Fibroblast of lung (primary cell): ENCODE measurements at regions not wholly inside any gene's neighbourhood (a gene's known extent, or its start where the extent isn't known, plus 50 kb on each side); places are given as distances from the start of the nearest gene placed in this dataset.

Experiments used
- EZH2 ChIP-seq: IDR thresholded peaks from 2 replicates; pipeline ENCODE4 v1.5.1; 2012; ENCODE audit warnings: low read length, control low read depth, mild to moderate bottlenecking; ENCODE audit errors: missing control alignments
- TF ChIP-seq, protein P1 (sequence below), 2 donors: IDR thresholded peaks in 1 of 2; conservative IDR thresholded peaks in 1 of 2; 1 replicate in 1 of 2; 2 replicates in 1 of 2; pipeline ENCODE4 v1.5.1; 2011 to 2012; ENCODE audit warnings: low read length in 2 of 2, control low read depth in 1 of 2, inconsistent platforms in 1 of 2, low read depth in 1 of 2, mild to moderate bottlenecking in 1 of 2

GRCh38 chr1:119225831-119226230 lies 85.4 kb upstream of the WARS2 start:
- TF ChIP-seq EZH2 = no peak
- TF ChIP-seq, protein P1, sequence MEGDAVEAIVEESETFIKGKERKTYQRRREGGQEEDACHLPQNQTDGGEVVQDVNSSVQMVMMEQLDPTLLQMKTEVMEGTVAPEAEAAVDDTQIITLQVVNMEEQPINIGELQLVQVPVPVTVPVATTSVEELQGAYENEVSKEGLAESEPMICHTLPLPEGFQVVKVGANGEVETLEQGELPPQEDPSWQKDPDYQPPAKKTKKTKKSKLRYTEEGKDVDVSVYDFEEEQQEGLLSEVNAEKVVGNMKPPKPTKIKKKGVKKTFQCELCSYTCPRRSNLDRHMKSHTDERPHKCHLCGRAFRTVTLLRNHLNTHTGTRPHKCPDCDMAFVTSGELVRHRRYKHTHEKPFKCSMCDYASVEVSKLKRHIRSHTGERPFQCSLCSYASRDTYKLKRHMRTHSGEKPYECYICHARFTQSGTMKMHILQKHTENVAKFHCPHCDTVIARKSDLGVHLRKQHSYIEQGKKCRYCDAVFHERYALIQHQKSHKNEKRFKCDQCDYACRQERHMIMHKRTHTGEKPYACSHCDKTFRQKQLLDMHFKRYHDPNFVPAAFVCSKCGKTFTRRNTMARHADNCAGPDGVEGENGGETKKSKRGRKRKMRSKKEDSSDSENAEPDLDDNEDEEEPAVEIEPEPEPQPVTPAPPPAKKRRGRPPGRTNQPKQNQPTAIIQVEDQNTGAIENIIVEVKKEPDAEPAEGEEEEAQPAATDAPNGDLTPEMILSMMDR (conservative IDR thresholded peaks at IDR 0.05 in 1 of 2, IDR thresholded peaks at IDR 0.05 in 1 of 2; ENCODE audit: low read depth in 1 of 2, low read length in 2 of 2) = no peak
